ENCODE measurements at regions not wholly inside any gene's neighbourhood (a gene's known extent, or its start where the extent isn't known, plus 50 kb on each side); places are given as distances from the start of the nearest gene placed in this dataset.

DNA sequence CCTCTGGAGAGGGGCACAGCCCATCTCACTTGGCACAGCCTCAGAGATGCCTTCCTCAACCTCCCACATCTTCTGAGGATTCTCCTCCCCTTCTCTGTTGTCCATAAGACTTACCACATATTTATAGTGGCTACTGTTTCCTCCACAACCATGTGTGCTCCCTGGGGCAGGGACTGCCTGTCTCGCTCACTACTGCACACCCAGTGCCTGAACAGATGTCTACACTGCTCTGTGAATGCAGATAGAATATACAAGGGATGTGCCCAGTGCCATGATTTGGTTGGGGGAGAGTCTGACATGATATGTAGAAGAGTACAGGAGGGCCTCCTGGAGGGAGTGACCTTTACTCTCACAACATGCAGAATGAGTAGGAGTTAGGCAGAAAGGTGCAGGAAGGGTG lies 67.3 kb upstream of the ANO1 start:
- Histone ChIP-seq H3K79me2 (ENCODE audit: control insufficient read depth, insufficient read depth, low read length) (no peaks in the 10 kb centered on the region), H3K4me3 (no peak overlapping the region), H4K20me1 (ENCODE audit: control insufficient read depth, insufficient read depth) (no peaks in the 10 kb centered on the region), H3K9ac (ENCODE audit: control insufficient read depth, insufficient read depth, low read length) (no peak overlapping the region), H3K36me3 (ENCODE audit: control insufficient read depth in 2 of 2, insufficient read depth in 2 of 2, low read length in 1 of 2) (no peaks in the 10 kb centered on the region), H3K9me3 (replicated peaks; ENCODE audit: control insufficient read depth, insufficient read depth, low read length) (no peaks in the 10 kb centered on the region), H3K27ac (ENCODE audit: control insufficient read depth, insufficient read depth) (no peak overlapping the region), H3K4me1 (ENCODE audit: control insufficient read depth, insufficient read depth, low read length) (no peaks in the 10 kb centered on the region), H2AFZ (ENCODE audit: control insufficient read depth, low read depth, low read length) (no peak overlapping the region), H3K4me2 (ENCODE audit: control insufficient read depth, insufficient read depth) (no peak overlapping the region), H3K27me3 (replicated peaks in 1 of 2; ENCODE audit: control insufficient read depth in 2 of 2, insufficient read depth in 2 of 2, low read length in 1 of 2) (no peaks in the 10 kb centered on the region)
- WGBS (ENCODE audit: insufficient coverage, insufficient replicate concordance, low lambda C conversion rate, missing lambda C conversion rate): 0% methylated on average over 1 of the region's 1 CpG
- FAIRE-seq (no peak), DNase-seq (ENCODE audit: low read depth, low spot score) (no peak), ATAC-seq (no peak)
- ChIA-PET CTCF (no interaction called here), SMC1A (ENCODE audit: uncharacterized antibody, unreplicated experiment) (no interaction called here), POLR2A (no interaction called here), RAD21 (ENCODE audit: unreplicated experiment) (no interaction called here)
- intact Hi-C loops (cut with micrococcal nuclease; ENCODE audit: unreplicated experiment): no loop called here
- in situ Hi-C loops (cut with MboI): no loop called here
- TF ChIP-seq RUNX3 (IDR thresholded peaks at IDR 0.05; ENCODE audit: low read length) (no peak), MEF2B (IDR thresholded peaks at IDR 0.05; ENCODE audit: partially characterized antibody, poor library complexity, severe bottlenecking) (no peak)
- BruUV-seq (replicated peaks): no TSS peak

DNA sequence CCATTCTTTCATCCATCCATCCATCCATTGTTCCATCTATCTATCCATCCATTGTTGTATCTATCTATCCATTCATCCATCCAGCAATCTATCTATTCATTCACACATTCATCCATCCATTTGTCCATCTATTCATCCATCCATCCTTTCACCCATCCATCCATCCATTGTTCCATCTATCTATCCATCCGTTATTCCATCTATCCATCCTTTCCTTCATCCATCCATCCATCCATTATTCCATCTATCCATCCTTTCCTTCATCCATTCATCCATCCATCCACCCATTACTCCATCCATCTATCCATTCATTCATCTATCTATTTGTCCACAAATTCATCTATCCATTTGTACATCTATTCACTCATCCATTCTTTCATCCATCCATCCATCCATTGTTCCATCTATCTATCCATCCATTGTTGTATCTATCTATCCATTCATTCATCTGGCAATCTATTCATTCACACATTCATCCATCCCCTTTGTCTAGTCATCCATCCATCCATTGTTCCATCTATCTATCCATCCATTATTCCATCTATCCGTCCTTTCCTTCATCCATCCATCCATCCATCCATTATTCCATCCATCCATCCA lies 65.9 kb upstream of the ANO1 start:
- Histone ChIP-seq H3K9ac (ENCODE audit: control insufficient read depth, insufficient read depth, low read length) (no peak overlapping the region), H2AFZ (ENCODE audit: control insufficient read depth, low read depth, low read length) (no peak overlapping the region), H3K27me3 (replicated peaks in 1 of 2; ENCODE audit: control insufficient read depth in 2 of 2, insufficient read depth in 2 of 2, low read length in 1 of 2) (no peaks in the 10 kb centered on the region), H3K36me3 (ENCODE audit: control insufficient read depth in 2 of 2, insufficient read depth in 2 of 2, low read length in 1 of 2) (no peaks in the 10 kb centered on the region), H4K20me1 (ENCODE audit: control insufficient read depth, insufficient read depth) (no peaks in the 10 kb centered on the region), H3K4me3 (no peak overlapping the region), H3K4me2 (ENCODE audit: control insufficient read depth, insufficient read depth) (no peak overlapping the region), H3K27ac (ENCODE audit: control insufficient read depth, insufficient read depth) (no peak overlapping the region), H3K79me2 (ENCODE audit: control insufficient read depth, insufficient read depth, low read length) (no peaks in the 10 kb centered on the region), H3K4me1 (ENCODE audit: control insufficient read depth, insufficient read depth, low read length) (no peaks in the 10 kb centered on the region), H3K9me3 (replicated peaks; ENCODE audit: control insufficient read depth, insufficient read depth, low read length) (no peaks in the 10 kb centered on the region)
- in situ Hi-C loops (cut with MboI): no loop called here
- ATAC-seq (no peak), FAIRE-seq (no peak), DNase-seq (ENCODE audit: low read depth, low spot score) (no peak)
- BruUV-seq (replicated peaks): no TSS peak
- 0% methylated on average over 2 of the region's 2 CpGs for WGBS (ENCODE audit: insufficient coverage, insufficient replicate concordance, low lambda C conversion rate, missing lambda C conversion rate)
- ChIA-PET SMC1A (ENCODE audit: uncharacterized antibody, unreplicated experiment) (no interaction called here), RAD21 (ENCODE audit: unreplicated experiment) (no interaction called here), POLR2A (no interaction called here), CTCF (no interaction called here)
- TF ChIP-seq STAT1 (conservative IDR thresholded peaks at IDR 0.05) (no peak), ZNF384 (IDR thresholded peaks at IDR 0.05; ENCODE audit: borderline replicate concordance, low read depth, low read length) (no peak)
- intact Hi-C loops (cut with micrococcal nuclease; ENCODE audit: unreplicated experiment): no loop called here

Data from GM12878 (cell line).